ENCODE measurements at regions not wholly inside any gene's neighbourhood (a gene's known extent, or its start where the extent isn't known, plus 50 kb on each side); places are given as distances from the start of the nearest gene placed in this dataset.

DNA sequence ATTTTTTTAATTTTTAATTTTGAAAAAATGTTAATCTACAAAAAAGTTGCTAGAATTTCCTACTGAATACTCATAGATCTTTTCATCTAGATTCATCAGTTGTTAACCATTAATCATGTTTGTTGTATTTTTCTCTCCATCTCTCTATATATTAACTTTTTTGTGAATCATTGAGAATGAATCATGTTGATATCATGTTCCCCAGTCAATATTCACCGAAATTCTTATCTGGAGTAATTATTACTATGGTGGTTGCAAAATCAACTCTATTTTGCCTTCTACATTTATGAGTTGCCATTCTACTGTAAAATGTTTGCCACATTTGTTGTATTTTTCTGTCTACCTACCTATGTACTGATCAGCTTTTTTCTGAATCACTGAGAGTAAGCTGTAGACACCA, 154.0 kb downstream of the SPP2 start:
- CTCF ChIA-PET (ENCODE audit: unreplicated experiment): no interaction called here

DNA sequence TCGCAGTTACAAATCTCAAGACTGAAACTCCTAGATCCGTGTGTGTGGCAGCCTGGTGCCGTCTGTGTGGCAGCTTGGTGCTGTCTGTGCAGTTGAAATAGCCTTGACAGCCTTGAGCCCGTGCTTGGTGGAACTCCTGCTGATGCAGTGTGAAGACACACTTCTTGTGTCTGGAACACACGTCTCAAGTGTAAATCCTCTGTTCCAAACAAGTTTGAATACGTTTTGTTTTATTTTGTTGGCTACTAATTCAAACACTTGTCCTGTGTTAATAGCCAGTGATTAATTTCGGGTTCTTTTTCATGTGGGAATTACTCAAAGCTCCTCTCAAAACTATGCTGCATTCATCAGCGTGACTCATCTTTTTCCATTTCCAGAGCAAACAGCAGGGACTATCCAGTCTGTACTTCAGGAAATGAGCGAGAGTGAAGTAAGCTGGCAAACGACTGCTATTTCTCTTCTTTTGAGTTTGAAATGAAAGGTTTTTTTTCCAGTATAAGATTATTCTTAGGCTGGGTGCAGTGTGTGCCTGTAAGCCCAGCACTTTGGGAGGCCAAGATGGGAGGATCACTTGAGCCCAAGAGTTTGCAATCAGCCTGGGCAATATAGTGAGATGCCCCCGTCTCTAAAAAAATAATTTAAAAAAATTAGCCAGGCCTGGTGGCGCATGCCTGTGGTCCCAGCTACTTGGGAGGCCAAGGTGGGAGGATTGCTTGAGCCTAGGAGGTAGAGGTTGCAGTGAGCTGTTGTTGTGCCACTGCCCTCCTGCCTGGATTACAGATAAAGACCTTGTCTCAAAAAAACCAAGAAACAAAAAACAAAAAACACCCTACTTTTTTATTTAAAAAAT, 152.9 kb downstream of the SPP2 start:
- no peak overlapping the region for H3K27ac ChIP-seq (ENCODE audit: low read depth, low read length, poor library complexity, severe bottlenecking)
- intact Hi-C loops (cut with micrococcal nuclease; ENCODE audit: unreplicated experiment): no loop called here
- no peaks in the 10 kb centered on the region for H4K20me1 ChIP-seq (ENCODE audit: insufficient read depth, low read length)
- no peak for DNase-seq (ENCODE audit: low spot score)
- no peak overlapping the region for H3K4me3 ChIP-seq (ENCODE audit: low read depth, low read length, poor library complexity, severe bottlenecking)
- no peak overlapping the region for H2AFZ ChIP-seq (ENCODE audit: low read length)
- ChIA-PET POLR2A (no interaction called here), CTCF (ENCODE audit: unreplicated experiment) (no interaction called here)
- no peaks in the 10 kb centered on the region for H3K36me3 ChIP-seq (ENCODE audit: insufficient read depth, low read length)
- BruUV-seq (replicated peaks): no TSS peak
- H3K9me3 ChIP-seq (ENCODE audit: low read length): no peaks in the 10 kb centered on the region
- TF ChIP-seq, protein P1, sequence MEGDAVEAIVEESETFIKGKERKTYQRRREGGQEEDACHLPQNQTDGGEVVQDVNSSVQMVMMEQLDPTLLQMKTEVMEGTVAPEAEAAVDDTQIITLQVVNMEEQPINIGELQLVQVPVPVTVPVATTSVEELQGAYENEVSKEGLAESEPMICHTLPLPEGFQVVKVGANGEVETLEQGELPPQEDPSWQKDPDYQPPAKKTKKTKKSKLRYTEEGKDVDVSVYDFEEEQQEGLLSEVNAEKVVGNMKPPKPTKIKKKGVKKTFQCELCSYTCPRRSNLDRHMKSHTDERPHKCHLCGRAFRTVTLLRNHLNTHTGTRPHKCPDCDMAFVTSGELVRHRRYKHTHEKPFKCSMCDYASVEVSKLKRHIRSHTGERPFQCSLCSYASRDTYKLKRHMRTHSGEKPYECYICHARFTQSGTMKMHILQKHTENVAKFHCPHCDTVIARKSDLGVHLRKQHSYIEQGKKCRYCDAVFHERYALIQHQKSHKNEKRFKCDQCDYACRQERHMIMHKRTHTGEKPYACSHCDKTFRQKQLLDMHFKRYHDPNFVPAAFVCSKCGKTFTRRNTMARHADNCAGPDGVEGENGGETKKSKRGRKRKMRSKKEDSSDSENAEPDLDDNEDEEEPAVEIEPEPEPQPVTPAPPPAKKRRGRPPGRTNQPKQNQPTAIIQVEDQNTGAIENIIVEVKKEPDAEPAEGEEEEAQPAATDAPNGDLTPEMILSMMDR (conservative IDR thresholded peaks at IDR 0.05; ENCODE audit: low read length): no peak
- no peak for TF ChIP-seq EZH2phosphoT487 (IDR thresholded peaks at IDR 0.05; ENCODE audit: borderline replicate concordance, low read depth, low read length)
- no peak overlapping the region for H3K4me2 ChIP-seq (ENCODE audit: low read length)
- H3K79me2 ChIP-seq (ENCODE audit: insufficient read depth, low read depth, low read length): no peaks in the 10 kb centered on the region
- H3K9me2 ChIP-seq (ENCODE audit: insufficient read depth, low read length): no peaks in the 10 kb centered on the region
- no peaks in the 10 kb centered on the region for H3K4me1 ChIP-seq (ENCODE audit: insufficient read depth, low read length, poor library complexity, severe bottlenecking)

More for the DNA sequence above, 154.0 kb downstream of the SPP2 start:
- H3K4me2 ChIP-seq (ENCODE audit: low read length): no peak overlapping the region
- H4K20me1 ChIP-seq (ENCODE audit: insufficient read depth, low read length): no peaks in the 10 kb centered on the region
- no peaks in the 10 kb centered on the region for H3K9me2 ChIP-seq (ENCODE audit: insufficient read depth, low read length)
- intact Hi-C loops (cut with micrococcal nuclease; ENCODE audit: unreplicated experiment): no loop called here
- no peak overlapping the region for H3K27ac ChIP-seq (ENCODE audit: low read depth, low read length, poor library complexity, severe bottlenecking)
- H3K9me3 ChIP-seq (ENCODE audit: low read length): no peaks in the 10 kb centered on the region
- no peaks in the 10 kb centered on the region for H3K79me2 ChIP-seq (ENCODE audit: insufficient read depth, low read depth, low read length)
- no peaks in the 10 kb centered on the region for H3K4me1 ChIP-seq (ENCODE audit: insufficient read depth, low read length, poor library complexity, severe bottlenecking)
- TF ChIP-seq EZH2phosphoT487 (IDR thresholded peaks at IDR 0.05; ENCODE audit: borderline replicate concordance, low read depth, low read length): no peak
- TF ChIP-seq, protein P1 (conservative IDR thresholded peaks at IDR 0.05; ENCODE audit: low read length): no peak
- H2AFZ ChIP-seq (ENCODE audit: low read length): no peak overlapping the region
- no peak overlapping the region for H3K4me3 ChIP-seq (ENCODE audit: low read depth, low read length, poor library complexity, severe bottlenecking)
- POLR2A ChIA-PET: interaction anchor here (0.5 kb wide), 1 partner anchor 333 kb away, joined by 3 read pairs; no protein-coding TSS in a partner anchor
- DNase-seq (ENCODE audit: low spot score): no peak
- no peaks in the 10 kb centered on the region for H3K36me3 ChIP-seq (ENCODE audit: insufficient read depth, low read length)
- no TSS peak for BruUV-seq (replicated peaks)

DNA sequence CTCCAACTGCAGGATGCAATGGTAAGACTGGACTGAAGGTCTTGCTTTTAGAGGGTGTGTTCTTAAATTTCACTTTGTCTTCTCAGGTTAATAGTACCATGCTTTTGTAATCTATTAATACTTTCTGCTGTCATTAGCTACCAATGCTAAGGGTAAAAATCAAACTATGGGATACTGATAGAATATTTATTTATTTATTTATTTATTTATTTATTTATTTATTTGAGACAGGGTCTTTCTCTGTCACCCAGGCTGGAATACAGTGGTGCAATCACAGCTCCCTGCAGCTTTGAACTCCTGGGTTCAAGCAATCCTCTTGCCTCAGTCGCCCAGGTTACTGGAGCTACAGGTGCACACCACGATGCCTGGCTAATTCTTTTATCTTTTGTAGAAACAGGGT, 152.1 kb downstream of the SPP2 start:
- no peak for DNase-seq (ENCODE audit: low spot score)
- no peaks in the 10 kb centered on the region for H3K4me1 ChIP-seq (ENCODE audit: insufficient read depth, low read length, poor library complexity, severe bottlenecking)
- ChIA-PET CTCF (ENCODE audit: unreplicated experiment) (no interaction called here), POLR2A (no interaction called here)
- H3K36me3 ChIP-seq (ENCODE audit: insufficient read depth, low read length): no peaks in the 10 kb centered on the region
- no peaks in the 10 kb centered on the region for H3K79me2 ChIP-seq (ENCODE audit: insufficient read depth, low read depth, low read length)
- BruUV-seq (replicated peaks): no TSS peak
- H4K20me1 ChIP-seq (ENCODE audit: insufficient read depth, low read length): no peaks in the 10 kb centered on the region
- H3K9me2 ChIP-seq (ENCODE audit: insufficient read depth, low read length): no peaks in the 10 kb centered on the region
- TF ChIP-seq EZH2phosphoT487 (IDR thresholded peaks at IDR 0.05; ENCODE audit: borderline replicate concordance, low read depth, low read length): no peak
- TF ChIP-seq, protein P1 (conservative IDR thresholded peaks at IDR 0.05; ENCODE audit: low read length): no peak
- no peak overlapping the region for H3K27ac ChIP-seq (ENCODE audit: low read depth, low read length, poor library complexity, severe bottlenecking)
- H3K4me2 ChIP-seq (ENCODE audit: low read length): no peak overlapping the region
- H3K4me3 ChIP-seq (ENCODE audit: low read depth, low read length, poor library complexity, severe bottlenecking): no peak overlapping the region
- H2AFZ ChIP-seq (ENCODE audit: low read length): no peak overlapping the region
- intact Hi-C loops (cut with micrococcal nuclease; ENCODE audit: unreplicated experiment): no loop called here
- H3K9me3 ChIP-seq (ENCODE audit: low read length): no peaks in the 10 kb centered on the region
